HEK293 (cell line): ENCODE measurements at regions not wholly inside any gene's neighbourhood (a gene's known extent, or its start where the extent isn't known, plus 50 kb on each side); places are given as distances from the start of the nearest gene placed in this dataset.
"Not testable (repeated sequence)": the region's sequence is repeated elsewhere in the genome, so short reads cannot be mapped to it uniquely, and the experiment has no call there.

Experiments
- CTCF ChIA-PET: fragments of 350-600 bp; formaldehyde crosslinking; extraction: SDS; loops from one replicate; lab custom pipeline; 2021; ENCODE audit warnings: antibody characterized with exemption; lab: Yijun Ruan, JAX
- POLR2A ChIA-PET: fragments of 300-600 bp; formaldehyde crosslinking; extraction: SDS; loops from one replicate; lab custom pipeline; 2020; ENCODE audit warnings: antibody characterized with exemption, inconsistent platforms; lab: Yijun Ruan, JAX
- H3K27ac ChIP-seq: fragments of 200-500 bp; sonication (Bioruptor generic); 2 replicates; pipeline ENCODE4 v1.5.1; 2014; ENCODE audit warnings: low read depth, low read length, control low read depth, inconsistent platforms; ENCODE audit errors: extremely low read depth
- H3K36me3 ChIP-seq, 2 experiments: fragments of 200-500 bp in 1 of 2; sonication (Bioruptor generic) in 1 of 2; 1 replicate in 1 of 2; 2 replicates in 1 of 2; pipeline ENCODE4 v1.5.1; 2014 to 2017; ENCODE audit warnings: inconsistent platforms in 2 of 2, low read length in 2 of 2; ENCODE audit not compliant: control insufficient read depth in 2 of 2, insufficient read depth in 1 of 2
- H3K4me1 ChIP-seq: fragments of 200-500 bp; sonication (Bioruptor generic); 2 replicates; pipeline ENCODE4 v1.5.1; 2014; ENCODE audit warnings: mild to moderate bottlenecking, low read length, inconsistent platforms; ENCODE audit not compliant: control insufficient read depth, insufficient read depth
- H3K4me3 ChIP-seq: 2 replicates; pipeline ENCODE4 v1.5.1; 2011; ENCODE audit warnings: low read depth, mild to moderate bottlenecking, control low read depth, low read length, moderate library complexity
- H3K9me3 ChIP-seq: fragments of 200-500 bp; sonication (Bioruptor generic); 2 replicates; pipeline ENCODE4 v1.5.1; 2014; ENCODE audit warnings: low read depth, low read length, inconsistent platforms; ENCODE audit not compliant: control insufficient read depth, insufficient read depth
- IKZF3 ChIP-seq: fragments of 450-650 bp; IDR thresholded peaks from 2 replicates; pipeline ENCODE4 v1.5.0; 2018; ENCODE audit warnings: missing biosample characterization, mild to moderate bottlenecking, missing genetic modification characterization, moderate library complexity
- INSM2 ChIP-seq: fragments of 450-650 bp; formaldehyde crosslinking; IDR thresholded peaks from 2 replicates; pipeline ENCODE4 v1.5.1; 2016; ENCODE audit warnings: missing biosample characterization, missing genetic modification characterization
- KLF1 ChIP-seq: fragments of 450-650 bp; formaldehyde crosslinking; IDR thresholded peaks from 2 replicates; pipeline ENCODE4 v1.5.1; 2016; ENCODE audit warnings: missing biosample characterization, missing genetic modification characterization
- MZF1 ChIP-seq: fragments of 450-650 bp; formaldehyde crosslinking; IDR thresholded peaks from 2 replicates; pipeline ENCODE4 v1.5.1; 2017; ENCODE audit warnings: missing biosample characterization, missing genetic modification characterization, borderline replicate concordance
- SALL2 ChIP-seq: fragments of 450-650 bp; formaldehyde crosslinking; IDR thresholded peaks from 2 replicates; pipeline ENCODE4 v1.5.0; 2017; ENCODE audit warnings: missing biosample characterization, mild to moderate bottlenecking, missing genetic modification characterization, borderline replicate concordance
- WT1 ChIP-seq: fragments of 450-650 bp; formaldehyde crosslinking; IDR thresholded peaks from 2 replicates; pipeline ENCODE4 v1.5.1; 2016; ENCODE audit warnings: missing biosample characterization, missing genetic modification characterization
- ZBTB1 ChIP-seq: fragments of 450-650 bp; formaldehyde crosslinking; IDR thresholded peaks from 2 replicates; pipeline ENCODE4 v1.5.1; 2016; ENCODE audit warnings: missing biosample characterization, missing genetic modification characterization
- ZBTB20 ChIP-seq: fragments of 450-650 bp; formaldehyde crosslinking; IDR thresholded peaks from 2 replicates; pipeline ENCODE4 v1.5.1; 2016; ENCODE audit warnings: missing biosample characterization, missing genetic modification characterization
- ZFP37 ChIP-seq: fragments of 450-650 bp; formaldehyde crosslinking; IDR thresholded peaks from 2 replicates; pipeline ENCODE4 v1.5.1; 2016; ENCODE audit warnings: missing biosample characterization, missing genetic modification characterization
- ZIC2 ChIP-seq: fragments of 450-650 bp; formaldehyde crosslinking; IDR thresholded peaks from 2 replicates; pipeline ENCODE4 v1.5.1; 2016; ENCODE audit warnings: missing biosample characterization, missing genetic modification characterization
- ZNF146 ChIP-seq: fragments of 450-650 bp; formaldehyde crosslinking; IDR thresholded peaks from 2 replicates; pipeline ENCODE4 v1.5.1; 2016; ENCODE audit warnings: missing biosample characterization, missing genetic modification characterization
- ZNF174 ChIP-seq: fragments of 450-650 bp; formaldehyde crosslinking; IDR thresholded peaks from 2 replicates; pipeline ENCODE4 v1.5.0; 2017; ENCODE audit warnings: missing biosample characterization, mild to moderate bottlenecking, missing genetic modification characterization
- ZNF202 ChIP-seq: fragments of 450-650 bp; formaldehyde crosslinking; IDR thresholded peaks from 2 replicates; pipeline ENCODE4 v1.5.1; 2016; ENCODE audit warnings: missing biosample characterization, missing genetic modification characterization, borderline replicate concordance
- ZNF335 ChIP-seq: fragments of 450-650 bp; formaldehyde crosslinking; conservative IDR thresholded peaks from 2 replicates; pipeline ENCODE4 v1.5.1; 2016; ENCODE audit warnings: missing biosample characterization, missing genetic modification characterization
- ZNF473 ChIP-seq: fragments of 450-650 bp; formaldehyde crosslinking; IDR thresholded peaks from 2 replicates; pipeline ENCODE4 v1.5.1; 2017; ENCODE audit warnings: missing biosample characterization, missing genetic modification characterization
- ZNF501 ChIP-seq: fragments of 450-650 bp; formaldehyde crosslinking; IDR thresholded peaks from 2 replicates; pipeline ENCODE4 v1.5.1; 2016; ENCODE audit warnings: missing biosample characterization, missing genetic modification characterization
- ZNF747 ChIP-seq: fragments of 450-650 bp; formaldehyde crosslinking; IDR thresholded peaks from 2 replicates; pipeline ENCODE4 v1.5.1; 2016; ENCODE audit warnings: missing biosample characterization, missing genetic modification characterization
- TF ChIP-seq, protein P1 (sequence below): fragments of 450-650 bp; formaldehyde crosslinking; IDR thresholded peaks from 2 replicates; pipeline ENCODE4 v1.5.1; 2016; ENCODE audit warnings: missing biosample characterization, missing genetic modification characterization
- TF ChIP-seq, protein P2 (sequence below): fragments of 450-650 bp; formaldehyde crosslinking; IDR thresholded peaks from 2 replicates; pipeline ENCODE4 v1.5.1; 2016; ENCODE audit warnings: missing biosample characterization, missing genetic modification characterization
- TF ChIP-seq, protein P3 (sequence below): sonication (generic); formaldehyde crosslinking; IDR thresholded peaks from 2 replicates; pipeline ENCODE4 v1.8.1; 2022; ENCODE audit warnings: mild to moderate bottlenecking, moderate library complexity, missing genetic modification reagents

DNA sequence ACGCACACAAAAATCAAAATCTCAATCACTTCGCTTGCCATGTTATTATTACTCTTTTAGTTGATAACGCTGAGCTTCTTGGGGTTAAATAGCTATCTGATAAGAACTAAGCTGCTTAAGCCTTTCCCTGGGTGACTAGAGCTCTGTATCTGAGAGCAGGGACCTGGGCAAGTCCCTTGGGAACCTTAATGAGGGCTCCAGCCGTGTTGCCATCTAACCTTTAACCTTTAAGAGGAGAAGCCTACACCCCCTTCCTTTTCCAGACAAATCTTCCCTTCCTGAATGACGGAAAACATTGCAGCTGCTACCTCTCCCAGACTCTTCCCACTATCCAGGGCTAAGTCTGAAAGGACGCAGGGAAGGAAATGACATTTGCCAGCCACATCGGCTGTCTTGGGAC lies 216.5 kb upstream of the RAI14 start:
- no peaks in the 10 kb centered on the region for H3K9me3 ChIP-seq
- ChIA-PET POLR2A (no interaction called here), CTCF (interaction anchor here (0.6 to 2.1 kb wide), 2 partner anchors 12 to 49 kb away, joined by 3 to 14 read pairs; no protein-coding TSS in a partner anchor)
- no peak overlapping the region for H3K27ac ChIP-seq
- H3K4me1 ChIP-seq, result no peaks in the 10 kb centered on the region
- H3K36me3 ChIP-seq, result no peaks in the 10 kb centered on the region
- no peak for TF ChIP-seq ZNF335
- TF ChIP-seq SALL2, result no peak
- no peak for TF ChIP-seq INSM2 (tag by site-specific recombination)
- TF ChIP-seq IKZF3, result no peak
- no peak for TF ChIP-seq ZNF202
- no peak for TF ChIP-seq ZNF501
- no peak for TF ChIP-seq ZNF473
- TF ChIP-seq ZNF174 (tag by site-specific recombination), result no peak
- TF ChIP-seq MZF1 (tag by site-specific recombination), result no peak
- no peak overlapping the region for H3K4me3 ChIP-seq

DNA sequence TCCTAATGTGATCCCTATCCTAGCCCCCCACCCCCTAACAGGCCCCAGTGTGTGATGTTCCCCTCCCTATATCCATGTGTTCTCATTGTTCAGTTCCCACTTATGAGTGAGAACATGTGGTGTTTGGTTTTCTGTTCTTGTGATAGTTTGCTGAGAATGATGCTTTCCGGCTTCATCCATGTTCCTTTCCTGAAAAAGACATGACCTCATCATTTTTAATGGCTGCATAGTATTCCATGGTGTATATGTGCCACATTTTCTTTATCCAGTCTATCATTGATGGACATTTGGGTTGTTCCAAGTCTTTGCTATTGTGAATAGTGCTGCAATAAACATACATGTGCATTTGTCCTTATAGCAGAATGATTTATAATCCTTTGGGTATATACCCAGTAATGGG lies 214.4 kb upstream of the RAI14 start:
- CTCF ChIA-PET, result interaction anchor here (1.0 to 2.1 kb wide), 2 partner anchors 10 to 1005 kb away, joined by 3 to 14 read pairs; no protein-coding TSS in a partner anchor
- H3K36me3 ChIP-seq, H3K4me1 ChIP-seq, POLR2A ChIA-PET, H3K9me3 ChIP-seq, H3K4me3 ChIP-seq, H3K27ac ChIP-seq: not testable (repeated sequence)
- peak; percentile 89 for TF ChIP-seq ZNF146

- ChIA-PET CTCF (interaction anchor here (0.7 kb wide), 1 partner anchor 39 kb away, joined by 3 read pairs; no protein-coding TSS in a partner anchor), POLR2A (no interaction called here)
- no peaks in the 10 kb centered on the region for H3K9me3 ChIP-seq
- no peaks in the 10 kb centered on the region for H3K4me1 ChIP-seq
- H3K36me3 ChIP-seq, result no peaks in the 10 kb centered on the region
- no peak overlapping the region for H3K27ac ChIP-seq
- no peak overlapping the region for H3K4me3 ChIP-seq
- TF ChIP-seq KLF1 (tag by site-specific recombination) (no peak), ZNF747 (tag by site-specific recombination) (no peak), ZNF202 (no peak), ZBTB1 (tag by site-specific recombination) (no peak), WT1 (tag by site-specific recombination) (no peak), ZFP37 (tag by site-specific recombination) (no peak), ZBTB20 (tag by site-specific recombination) (no peak), ZNF473 (no peak), ZIC2 (tag by site-specific recombination) (peak; percentile 53)
- TF ChIP-seq, protein P1, sequence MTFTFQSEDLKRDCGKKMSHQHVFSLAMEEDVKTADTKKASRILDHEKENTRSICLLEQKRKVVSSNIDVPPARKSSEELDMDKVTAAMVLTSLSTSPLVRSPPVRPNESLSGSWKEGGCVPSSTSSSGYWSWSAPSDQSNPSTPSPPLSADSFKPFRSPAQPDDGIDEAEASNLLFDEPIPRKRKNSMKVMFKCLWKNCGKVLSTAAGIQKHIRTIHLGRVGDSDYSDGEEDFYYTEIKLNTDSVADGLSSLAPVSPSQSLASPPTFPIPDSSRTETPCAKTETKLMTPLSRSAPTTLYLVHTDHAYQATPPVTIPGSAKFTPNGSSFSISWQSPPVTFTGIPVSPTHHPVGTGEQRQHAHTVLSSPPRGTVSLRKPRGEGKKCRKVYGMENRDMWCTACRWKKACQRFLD, result no peak
- TF ChIP-seq, protein P2, sequence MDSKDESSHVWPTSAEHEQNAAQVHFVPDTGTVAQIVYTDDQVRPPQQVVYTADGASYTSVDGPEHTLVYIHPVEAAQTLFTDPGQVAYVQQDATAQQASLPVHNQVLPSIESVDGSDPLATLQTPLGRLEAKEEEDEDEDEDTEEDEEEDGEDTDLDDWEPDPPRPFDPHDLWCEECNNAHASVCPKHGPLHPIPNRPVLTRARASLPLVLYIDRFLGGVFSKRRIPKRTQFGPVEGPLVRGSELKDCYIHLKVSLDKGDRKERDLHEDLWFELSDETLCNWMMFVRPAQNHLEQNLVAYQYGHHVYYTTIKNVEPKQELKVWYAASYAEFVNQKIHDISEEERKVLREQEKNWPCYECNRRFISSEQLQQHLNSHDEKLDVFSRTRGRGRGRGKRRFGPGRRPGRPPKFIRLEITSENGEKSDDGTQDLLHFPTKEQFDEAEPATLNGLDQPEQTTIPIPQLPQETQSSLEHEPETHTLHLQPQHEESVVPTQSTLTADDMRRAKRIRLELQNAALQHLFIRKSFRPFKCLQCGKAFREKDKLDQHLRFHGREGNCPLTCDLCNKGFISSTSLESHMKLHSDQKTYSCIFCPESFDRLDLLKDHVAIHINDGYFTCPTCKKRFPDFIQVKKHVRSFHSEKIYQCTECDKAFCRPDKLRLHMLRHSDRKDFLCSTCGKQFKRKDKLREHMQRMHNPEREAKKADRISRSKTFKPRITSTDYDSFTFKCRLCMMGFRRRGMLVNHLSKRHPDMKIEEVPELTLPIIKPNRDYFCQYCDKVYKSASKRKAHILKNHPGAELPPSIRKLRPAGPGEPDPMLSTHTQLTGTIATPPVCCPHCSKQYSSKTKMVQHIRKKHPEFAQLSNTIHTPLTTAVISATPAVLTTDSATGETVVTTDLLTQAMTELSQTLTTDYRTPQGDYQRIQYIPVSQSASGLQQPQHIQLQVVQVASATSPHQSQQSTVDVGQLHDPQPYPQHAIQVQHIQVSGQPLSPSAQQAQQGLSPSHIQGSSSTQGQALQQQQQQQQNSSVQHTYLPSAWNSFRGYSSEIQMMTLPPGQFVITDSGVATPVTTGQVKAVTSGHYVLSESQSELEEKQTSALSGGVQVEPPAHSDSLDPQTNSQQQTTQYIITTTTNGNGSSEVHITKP (tag by site-specific recombination), result peak; percentile 72; the same call in 1 of the 2 replicates
- TF ChIP-seq, protein P3, sequence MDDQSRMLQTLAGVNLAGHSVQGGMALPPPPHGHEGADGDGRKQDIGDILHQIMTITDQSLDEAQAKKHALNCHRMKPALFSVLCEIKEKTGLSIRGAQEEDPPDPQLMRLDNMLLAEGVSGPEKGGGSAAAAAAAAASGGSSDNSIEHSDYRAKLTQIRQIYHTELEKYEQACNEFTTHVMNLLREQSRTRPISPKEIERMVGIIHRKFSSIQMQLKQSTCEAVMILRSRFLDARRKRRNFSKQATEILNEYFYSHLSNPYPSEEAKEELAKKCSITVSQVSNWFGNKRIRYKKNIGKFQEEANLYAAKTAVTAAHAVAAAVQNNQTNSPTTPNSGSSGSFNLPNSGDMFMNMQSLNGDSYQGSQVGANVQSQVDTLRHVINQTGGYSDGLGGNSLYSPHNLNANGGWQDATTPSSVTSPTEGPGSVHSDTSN (CRISPR knock-in tag), result no peak
Observed at GRCh38 chr5:34447424-34447823, 208.7 kb upstream of the RAI14 start.
